NCI-H2029 (cell line): ENCODE measurements at regions not wholly inside any gene's neighbourhood (a gene's known extent, or its start where the extent isn't known, plus 50 kb on each side); places are given as distances from the start of the nearest gene placed in this dataset.
"Not testable (repeated sequence)": the region's sequence is repeated elsewhere in the genome, so short reads cannot be mapped to it uniquely, and the experiment has no call there.

Experiments
- DNase-seq: peaks from one replicate; lab custom pipeline; 2025; lab: John Stamatoyannopoulos, UW

DNA sequence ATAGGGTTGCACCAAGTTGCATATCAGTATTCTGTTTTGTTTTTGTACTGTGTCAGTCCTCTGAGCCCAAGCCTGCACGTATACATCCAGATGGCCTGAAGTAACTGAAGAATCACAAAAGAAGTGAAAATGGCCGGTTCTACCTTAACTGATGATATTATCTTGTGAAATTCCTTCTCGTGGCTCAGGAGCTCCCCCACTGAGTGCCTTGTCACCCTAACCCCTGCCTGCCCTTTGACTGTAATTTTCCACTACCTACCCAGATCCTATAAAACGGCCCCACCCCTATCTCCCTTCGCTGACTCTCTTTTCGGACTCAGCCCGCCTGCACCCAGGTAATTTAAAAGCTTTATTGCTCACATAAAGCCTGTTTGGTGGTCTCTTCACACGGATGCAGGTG, 924.1 kb upstream of the CELF4 start:
- not testable (repeated sequence) for DNase-seq

- no peak for DNase-seq
Measured at GRCh38 chr18:38487521-38487920, 921.9 kb upstream of the CELF4 start.

- no peak for DNase-seq
Measured at GRCh38 chr18:38483326-38483725, 917.7 kb upstream of the CELF4 start.

DNA sequence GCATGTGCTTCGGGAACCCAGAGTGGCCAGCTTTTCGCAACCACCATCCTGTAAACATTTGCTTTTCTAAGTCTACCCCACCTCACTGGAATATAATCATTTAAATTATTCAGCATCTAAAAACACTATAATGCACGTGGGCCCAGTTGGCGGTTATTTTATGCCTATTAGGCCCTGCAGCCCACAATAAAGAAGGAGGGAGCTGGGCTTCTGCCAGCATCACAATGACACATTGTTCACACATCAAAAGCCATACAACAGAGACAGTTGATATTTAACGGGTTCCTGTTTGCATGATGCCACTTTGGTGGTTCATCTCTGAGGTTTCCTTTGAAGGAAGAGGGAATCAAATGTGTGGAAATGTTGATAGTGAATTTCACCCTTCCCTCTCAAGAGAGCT, 916.0 kb upstream of the CELF4 start:
- no peak for DNase-seq

- DNase-seq: no peak
Measured at GRCh38 chr18:38475686-38476085, 910.1 kb upstream of the CELF4 start.

GRCh38 chr18:38473535-38473934, 907.9 kb upstream of the CELF4 start:
- no peak for DNase-seq

GRCh38 chr18:38470421-38470820, 904.8 kb upstream of the CELF4 start:
- no peak for DNase-seq

GRCh38 chr18:38466426-38466825, 900.8 kb upstream of the CELF4 start:
- no peak for DNase-seq

DNA sequence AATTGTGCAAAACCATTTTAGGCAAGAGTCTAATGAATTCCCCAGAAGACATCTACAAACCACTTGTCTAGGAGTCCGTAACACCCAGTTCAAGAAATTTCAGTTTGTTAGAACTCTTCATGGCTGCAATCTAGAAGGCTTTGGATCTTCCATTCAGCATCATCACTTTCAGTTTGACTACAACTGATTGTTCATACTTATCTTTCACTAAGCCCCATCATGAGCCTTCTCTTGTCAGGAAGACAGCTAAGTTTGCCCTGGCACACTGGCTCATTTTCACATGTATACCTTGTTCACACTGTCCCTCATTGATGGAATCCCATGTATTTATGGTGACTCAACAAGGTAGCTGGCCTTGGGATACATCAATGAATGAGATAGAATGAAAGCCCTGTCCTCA, 898.4 kb upstream of the CELF4 start:
- no peak for DNase-seq

- no peak for DNase-seq
Measured at GRCh38 chr18:38460657-38461056, 895.1 kb upstream of the CELF4 start.

- DNase-seq: no peak
Measured at GRCh38 chr18:38459131-38459994, 893.8 kb upstream of the CELF4 start.

GRCh38 chr18:38458698-38459097, 893.1 kb upstream of the CELF4 start:
- DNase-seq: no peak

GRCh38 chr18:38456253-38456652, 890.7 kb upstream of the CELF4 start:
- DNase-seq: no peak

GRCh38 chr18:38454764-38455469, 889.3 kb upstream of the CELF4 start:
- no peak for DNase-seq

GRCh38 chr18:38453880-38454279, 888.3 kb upstream of the CELF4 start:
- DNase-seq: no peak

DNA sequence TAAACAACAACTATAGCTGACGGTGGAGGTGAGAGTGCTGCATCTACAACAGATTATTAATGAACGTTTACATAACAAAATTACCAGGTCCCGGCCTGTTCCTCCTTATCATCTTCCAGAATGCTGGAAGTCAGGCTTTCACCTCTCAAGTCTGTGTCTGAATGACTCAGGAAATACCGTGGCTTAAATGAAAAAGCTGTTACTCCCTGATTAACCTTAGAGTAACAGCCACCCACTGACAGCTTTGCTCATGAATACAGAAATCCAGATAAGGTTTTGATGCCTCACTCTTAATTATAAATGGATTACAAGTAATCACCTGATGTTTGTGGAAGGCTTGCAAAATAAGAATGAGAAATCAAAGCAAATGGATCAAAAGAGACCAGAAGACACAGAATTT, 885.3 kb upstream of the CELF4 start:
- DNase-seq: no peak

GRCh38 chr18:38445804-38446145, 880.2 kb upstream of the CELF4 start:
- no peak for DNase-seq

DNA sequence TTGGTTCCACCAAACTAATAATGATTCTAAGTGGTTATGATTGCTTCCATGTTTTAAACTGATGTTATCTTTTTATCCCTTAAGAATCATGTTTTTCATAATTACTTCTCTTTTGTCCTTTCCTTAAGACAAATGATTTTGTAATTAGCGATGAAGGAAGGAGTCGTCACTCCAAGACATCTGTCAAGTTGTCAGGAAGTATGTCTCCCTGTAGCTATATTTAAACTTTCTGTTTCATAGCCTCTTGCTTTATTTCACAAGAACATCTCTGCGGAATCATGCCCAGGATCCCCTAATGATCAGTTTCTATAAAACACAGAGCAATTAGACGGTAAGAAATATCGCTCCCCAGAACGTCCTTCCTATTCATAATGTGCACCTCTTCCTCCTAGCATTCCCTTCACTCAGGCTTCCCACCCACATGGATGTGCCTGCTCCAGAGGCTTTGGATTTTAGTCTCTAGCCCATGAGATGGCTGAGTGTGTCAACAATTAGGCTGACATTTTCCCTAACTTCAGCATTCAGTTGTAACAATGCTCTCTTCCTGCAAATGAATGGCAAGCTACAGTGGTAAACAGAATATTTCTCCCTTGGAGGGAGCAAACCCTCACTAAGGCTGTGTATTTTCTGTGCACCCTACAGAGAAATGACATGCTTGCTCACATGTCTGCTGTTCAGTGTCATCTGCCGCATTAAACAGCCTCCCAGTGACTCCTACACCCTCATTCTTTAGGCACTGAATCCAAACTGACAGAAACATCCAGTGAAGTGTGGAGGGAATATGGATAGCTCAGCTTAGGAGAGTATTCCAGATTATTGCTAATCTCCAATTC, 879.6 kb upstream of the CELF4 start:
- no peak for DNase-seq

- DNase-seq: no peak
Measured at GRCh38 chr18:38427736-38428135, 862.1 kb upstream of the CELF4 start.

- no peak for DNase-seq
Measured at GRCh38 chr18:38427234-38427633, 861.6 kb upstream of the CELF4 start.

GRCh38 chr18:38421872-38422615, 856.4 kb upstream of the CELF4 start:
- no peak for DNase-seq

DNA sequence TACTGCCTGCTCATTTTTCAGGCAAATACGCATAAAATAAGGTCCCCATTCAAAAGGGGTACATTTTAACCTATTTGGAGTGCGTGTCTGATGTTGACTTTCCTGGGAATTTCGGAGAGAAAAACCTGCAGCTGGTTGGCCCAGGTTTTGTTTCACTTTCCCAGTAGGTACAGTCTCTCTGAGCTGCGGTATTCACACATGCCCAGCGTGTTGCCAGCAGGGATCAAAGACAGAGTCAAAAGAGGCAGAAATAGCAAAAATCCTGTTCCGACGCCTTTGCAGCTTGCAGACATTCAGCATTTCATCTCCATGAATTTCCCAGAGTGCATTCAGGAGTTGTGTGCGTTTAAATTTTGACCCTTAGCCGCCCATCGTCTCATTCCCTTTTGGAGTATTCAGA, 855.4 kb upstream of the CELF4 start:
- no peak for DNase-seq
